ENCODE measurements at regions not wholly inside any gene's neighbourhood (a gene's known extent, or its start where the extent isn't known, plus 50 kb on each side); places are given as distances from the start of the nearest gene placed in this dataset.

GRCh38 chr2:33678436-33678835 is 79.3 kb upstream of the FAM98A start:
- TF ChIP-seq REST (IDR thresholded peaks at IDR 0.05; ENCODE audit: insufficient replicate concordance, low read depth) (no peak), POLR2AphosphoS5 (IDR thresholded peaks at IDR 0.05; ENCODE audit: low read depth) (no peak)

Measured in HL-60 (cell line).